CD14-positive monocyte (primary cell): ENCODE measurements at regions not wholly inside any gene's neighbourhood (a gene's known extent, or its start where the extent isn't known, plus 50 kb on each side); places are given as distances from the start of the nearest gene placed in this dataset.
"Not testable (repeated sequence)": the region's sequence is repeated elsewhere in the genome, so short reads cannot be mapped to it uniquely, and the experiment has no call there.

Experiments used
- DNase-seq, 3 donors: peaks; one replicate each; pipeline ENCODE4 v3.0.0-alpha.2; 2011 to 2022
- H2AFZ ChIP-seq: 2 replicates; pipeline ENCODE4 v1.6.0; 2012; ENCODE audit warnings: mild to moderate bottlenecking, low read depth, low read length, inconsistent platforms; ENCODE audit not compliant: insufficient read depth, poor library complexity, severe bottlenecking
- H3K27ac ChIP-seq, 2 donors: 1 replicate in 1 of 2; 2 replicates in 1 of 2; pipeline ENCODE4 v1.5.1; 2012 to 2013; ENCODE audit warnings: low read length in 2 of 2, control low read depth in 1 of 2, inconsistent platforms in 1 of 2, low read depth in 1 of 2, mild to moderate bottlenecking in 1 of 2
- H3K27me3 ChIP-seq, 2 donors: one replicate each; pipeline versions ENCODE4 v1.6.0 to v1.6.1; 2011 to 2013; ENCODE audit warnings: low read length in 2 of 2; ENCODE audit not compliant: control insufficient read depth in 2 of 2, insufficient read depth in 2 of 2
- H3K36me3 ChIP-seq, 2 donors: replicated peaks in 1 of 2; 1 replicate in 1 of 2; 2 replicates in 1 of 2; pipeline versions ENCODE4 v1.5.1 to v1.6.1; 2012 to 2013; ENCODE audit warnings: low read length in 2 of 2, control low read depth in 1 of 2, inconsistent platforms in 1 of 2, mild to moderate bottlenecking in 1 of 2; ENCODE audit not compliant: insufficient read depth in 2 of 2, control insufficient read depth in 1 of 2
- H3K4me1 ChIP-seq, 2 donors: 1 replicate in 1 of 2; 2 replicates in 1 of 2; pipeline versions ENCODE4 v1.5.1 to v1.6.1; 2012 to 2013; ENCODE audit warnings: low read length in 2 of 2, control low read depth in 1 of 2, inconsistent platforms in 1 of 2, mild to moderate bottlenecking in 1 of 2, moderate library complexity in 1 of 2; ENCODE audit not compliant: insufficient read depth in 2 of 2, control insufficient read depth in 1 of 2
- H3K4me2 ChIP-seq: replicated peaks from 2 replicates; pipeline ENCODE3; 2012; ENCODE audit warnings: low read length, moderate library complexity, mild to moderate bottlenecking; ENCODE audit not compliant: poor library complexity, severe bottlenecking; ENCODE audit errors: extremely low read depth
- H3K4me3 ChIP-seq, 3 experiments: fragments of 200-600 bp in 1 of 3; sonication (generic) in 1 of 3; replicated peaks in 1 of 3; 1 replicate in 2 of 3; 2 replicates in 1 of 3; pipeline ENCODE4 v1.5.1; 2011 to 2013; ENCODE audit warnings: low read length in 3 of 3, mild to moderate bottlenecking in 3 of 3, control low read depth in 2 of 3, low read depth in 2 of 3, inconsistent platforms in 1 of 3, moderate library complexity in 1 of 3
- H3K79me2 ChIP-seq: 2 replicates; pipeline ENCODE4 v1.6.0; 2012; ENCODE audit warnings: mild to moderate bottlenecking, control low read depth, inconsistent platforms, low read length, moderate library complexity; ENCODE audit not compliant: insufficient read depth
- H3K9ac ChIP-seq: 2 replicates; pipeline ENCODE4 v1.6.0; 2017; ENCODE audit warnings: low read length, mild to moderate bottlenecking; ENCODE audit not compliant: insufficient read depth, poor library complexity, severe bottlenecking
- H3K9me3 ChIP-seq, 2 donors: replicated peaks in 1 of 2; 1 replicate in 1 of 2; 2 replicates in 1 of 2; pipeline versions ENCODE4 v1.5.1 to v1.6.1; 2012 to 2013; ENCODE audit warnings: low read length in 2 of 2, control low read depth in 1 of 2; ENCODE audit not compliant: control insufficient read depth in 1 of 2, insufficient read depth in 1 of 2
- H4K20me1 ChIP-seq: 2 replicates; pipeline ENCODE4 v1.6.0; 2012; ENCODE audit warnings: mild to moderate bottlenecking, low read length, control low read depth, moderate library complexity; ENCODE audit not compliant: insufficient read depth
- H3K27ac Mint-ChIP-seq, 7 donors: one replicate each; pipeline ENCODE4 v1.8.0; 2020; ENCODE audit warnings: mild to moderate bottlenecking in 7 of 7, mixed read lengths in 7 of 7, moderate library complexity in 6 of 7, inconsistent platforms in 2 of 7
- H3K27me3 Mint-ChIP-seq, 3 donors: one replicate each; pipeline ENCODE4 v1.8.0; 2021 to 2022; ENCODE audit warnings: low read depth in 3 of 3, mild to moderate bottlenecking in 3 of 3, mixed read lengths in 3 of 3, moderate library complexity in 3 of 3, inconsistent platforms in 1 of 3
- H3K36me3 Mint-ChIP-seq, 2 donors: one replicate each; pipeline ENCODE4 v1.8.0; 2020; ENCODE audit warnings: mixed read lengths in 2 of 2, inconsistent platforms in 1 of 2, mild to moderate bottlenecking in 1 of 2
- H3K4me1 Mint-ChIP-seq: one replicate; pipeline ENCODE4 v1.8.0; 2020; ENCODE audit warnings: mild to moderate bottlenecking, mixed read lengths
- H3K4me3 Mint-ChIP-seq, 2 donors: one replicate each; pipeline ENCODE4 v1.8.0; 2020; ENCODE audit warnings: mild to moderate bottlenecking in 2 of 2, mixed read lengths in 2 of 2, moderate library complexity in 1 of 2
- H3K9me3 Mint-ChIP-seq, 7 donors: one replicate each; pipeline ENCODE4 v1.8.0; 2020 to 2022; ENCODE audit warnings: mixed read lengths in 7 of 7, mild to moderate bottlenecking in 6 of 7, moderate library complexity in 6 of 7, inconsistent platforms in 2 of 7
- WGBS: methylation state at CpG from one replicate; pipeline ENCODE4 v1.1.5; 2013; ENCODE audit warnings: missing lambda C conversion rate; ENCODE audit not compliant: insufficient coverage; 5-methylcytosine and 5-hydroxymethylcytosine counted together
- intact Hi-C, 2 donors: fragments of 100-400 bp; cut with micrococcal nuclease; formaldehyde crosslinking; loops; one replicate each; pipeline versions ENCODE4 v1.15.0 to v1.15.1; 2023
- TF ChIP-seq, protein P1 (sequence below): fragments of 200-600 bp; IDR thresholded peaks from one replicate; pipeline ENCODE4 v1.8.0; 2022; ENCODE audit warnings: antibody characterized with exemption, mild to moderate bottlenecking

DNA sequence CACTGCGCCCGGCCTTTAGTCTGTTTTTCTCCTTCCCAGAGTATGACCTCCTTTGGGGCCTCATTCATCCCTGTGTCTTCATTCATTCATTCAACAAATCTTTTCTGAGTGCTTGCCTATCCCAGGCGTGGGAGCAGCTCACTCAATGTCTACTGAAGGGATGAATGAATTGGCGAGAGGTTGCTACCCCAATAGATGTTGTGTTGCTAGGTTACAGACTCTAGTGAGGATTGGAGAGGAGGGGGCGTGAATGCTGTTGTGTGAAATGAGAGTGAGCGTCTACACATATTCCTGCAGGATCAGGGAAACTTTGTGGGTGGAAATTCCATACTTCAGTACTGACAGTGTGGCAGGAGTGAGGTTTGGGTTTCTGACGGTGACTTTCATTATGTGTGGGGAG, 55.5 kb upstream of the EP300 start:
- H3K36me3 Mint-ChIP-seq, result no peaks in the 10 kb centered on the region
- H3K27me3 Mint-ChIP-seq, result peaks cover 0 to 2% (median 0%) of the 10 kb centered on the region in 3 donors
- Histone ChIP-seq H3K27me3 (no peaks in the 10 kb centered on the region), H2AFZ (no peak overlapping the region), H3K4me1 (peaks cover 32 to 39% of the 10 kb centered on the region in 2 donors), H3K79me2 (no peaks in the 10 kb centered on the region), H4K20me1 (no peaks in the 10 kb centered on the region), H3K9ac (no peak overlapping the region), H3K27ac (no peak overlapping the region), H3K9me3 (no peaks in the 10 kb centered on the region), H3K4me3 (no peak overlapping the region), H3K36me3 (no peaks in the 10 kb centered on the region), H3K4me2 (no peak overlapping the region)
- peaks cover 38% of the 10 kb centered on the region for H3K4me1 Mint-ChIP-seq
- TF ChIP-seq, protein P1, sequence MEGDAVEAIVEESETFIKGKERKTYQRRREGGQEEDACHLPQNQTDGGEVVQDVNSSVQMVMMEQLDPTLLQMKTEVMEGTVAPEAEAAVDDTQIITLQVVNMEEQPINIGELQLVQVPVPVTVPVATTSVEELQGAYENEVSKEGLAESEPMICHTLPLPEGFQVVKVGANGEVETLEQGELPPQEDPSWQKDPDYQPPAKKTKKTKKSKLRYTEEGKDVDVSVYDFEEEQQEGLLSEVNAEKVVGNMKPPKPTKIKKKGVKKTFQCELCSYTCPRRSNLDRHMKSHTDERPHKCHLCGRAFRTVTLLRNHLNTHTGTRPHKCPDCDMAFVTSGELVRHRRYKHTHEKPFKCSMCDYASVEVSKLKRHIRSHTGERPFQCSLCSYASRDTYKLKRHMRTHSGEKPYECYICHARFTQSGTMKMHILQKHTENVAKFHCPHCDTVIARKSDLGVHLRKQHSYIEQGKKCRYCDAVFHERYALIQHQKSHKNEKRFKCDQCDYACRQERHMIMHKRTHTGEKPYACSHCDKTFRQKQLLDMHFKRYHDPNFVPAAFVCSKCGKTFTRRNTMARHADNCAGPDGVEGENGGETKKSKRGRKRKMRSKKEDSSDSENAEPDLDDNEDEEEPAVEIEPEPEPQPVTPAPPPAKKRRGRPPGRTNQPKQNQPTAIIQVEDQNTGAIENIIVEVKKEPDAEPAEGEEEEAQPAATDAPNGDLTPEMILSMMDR, result no peak
- H3K4me3 Mint-ChIP-seq, result no peak overlapping the region
- WGBS, result 96% methylated on average over 4 of the region's 7 CpGs
- intact Hi-C loops, result no loop called here
- H3K9me3 Mint-ChIP-seq, result no peaks in the 10 kb centered on the region
- DNase-seq, result no peak
- no peak overlapping the region for H3K27ac Mint-ChIP-seq

DNA sequence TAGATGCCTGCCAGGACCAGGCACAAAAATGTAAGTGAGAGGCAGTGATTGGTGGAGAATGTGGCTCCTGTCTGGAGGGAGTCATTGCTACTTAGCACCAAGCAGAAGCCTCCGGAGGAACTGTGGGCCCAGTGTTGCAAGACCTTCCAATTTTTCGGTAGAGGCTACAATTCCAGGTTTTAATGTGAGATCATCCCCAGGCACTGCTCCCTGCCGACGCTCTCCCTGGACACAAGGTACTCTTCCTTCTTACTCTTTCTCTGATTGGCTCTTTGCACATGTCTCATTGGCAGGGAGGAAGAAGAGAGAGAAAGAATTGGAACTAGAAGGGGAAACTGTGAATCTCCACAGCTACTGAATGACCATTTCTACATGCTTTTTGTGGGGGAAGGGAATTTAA, 53.7 kb upstream of the EP300 start:
- H3K36me3 Mint-ChIP-seq, result no peaks in the 10 kb centered on the region
- peaks cover 37 to 48% of the 10 kb centered on the region in 2 donors for H3K4me1 ChIP-seq
- no peaks in the 10 kb centered on the region for H3K9me3 Mint-ChIP-seq
- H3K9me3 ChIP-seq, result no peaks in the 10 kb centered on the region
- WGBS, result 29% methylated on average over 1 of the region's 4 CpGs
- H3K4me3 Mint-ChIP-seq, result peak overlapping the region; percentile 3 to 71
- H3K4me3 ChIP-seq, result no peak overlapping the region
- peak overlapping the region; percentile 3 to 88 (median 70) for H3K27ac Mint-ChIP-seq
- peak in 2 of 3 donors; percentile 24 to 28 for DNase-seq
- no peak overlapping the region for H3K9ac ChIP-seq
- no peaks in the 10 kb centered on the region for H3K27me3 ChIP-seq
- no peaks in the 10 kb centered on the region for H3K36me3 ChIP-seq
- intact Hi-C loops, result no loop called here
- peak overlapping the region; percentile 40 for H2AFZ ChIP-seq
- no peaks in the 10 kb centered on the region for H3K79me2 ChIP-seq
- peak overlapping the region in 1 of 2 donors; percentile 18 for H3K27ac ChIP-seq
- TF ChIP-seq, protein P1, result no peak
- H3K4me2 ChIP-seq, result peak overlapping the region; percentile 30
- H3K4me1 Mint-ChIP-seq, result peaks cover 41% of the 10 kb centered on the region
- H3K27me3 Mint-ChIP-seq, result peaks cover 0 to 2% (median 0%) of the 10 kb centered on the region in 3 donors
- no peaks in the 10 kb centered on the region for H4K20me1 ChIP-seq

DNA sequence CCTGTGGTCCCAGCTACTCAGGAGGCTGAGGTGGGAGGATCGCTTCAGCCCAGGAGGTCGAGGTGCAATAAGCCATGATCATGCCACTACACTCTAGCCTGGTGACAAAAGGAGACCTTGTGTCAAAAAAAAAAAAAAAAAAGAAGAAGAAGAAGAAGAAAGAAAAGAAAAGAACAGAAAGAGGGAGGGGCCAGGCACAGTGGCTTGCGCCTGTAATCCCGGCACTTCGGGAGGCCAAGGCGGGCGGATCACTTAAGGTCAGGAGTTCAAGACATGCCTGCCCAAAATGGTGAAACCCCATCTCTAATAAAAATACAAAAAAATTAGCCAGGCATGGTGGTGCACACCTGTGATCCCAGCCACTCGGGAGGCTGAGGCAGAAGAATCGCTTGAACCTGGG, 52.8 kb upstream of the EP300 start:
- H3K27me3 Mint-ChIP-seq, intact Hi-C loops, H3K27ac ChIP-seq, H3K36me3 ChIP-seq, H3K27me3 ChIP-seq, H3K9me3 Mint-ChIP-seq, H3K79me2 ChIP-seq, H3K4me3 ChIP-seq, H4K20me1 ChIP-seq, H3K9me3 ChIP-seq, DNase-seq, H2AFZ ChIP-seq, H3K4me3 Mint-ChIP-seq, H3K36me3 Mint-ChIP-seq, H3K9ac ChIP-seq, H3K4me2 ChIP-seq: not testable (repeated sequence)
- 100% methylated on average over 2 of the region's 9 CpGs for WGBS
- Mint-ChIP-seq H3K27ac (peak overlapping the region in 1 of 7 donors; percentile 66), H3K4me1 (peaks cover 35% of the 10 kb centered on the region)
- H3K4me1 ChIP-seq, result peaks cover 36 to 47% of the 10 kb centered on the region in 2 donors
